Adrenal gland (tissue), 5 donors: ENCODE measurements at regions not wholly inside any gene's neighbourhood (a gene's known extent, or its start where the extent isn't known, plus 50 kb on each side); places are given as distances from the start of the nearest gene placed in this dataset.

Experiments used
- CTCF ChIP-seq, 6 experiments: fragments of 450-650 bp in 4 of 6; fragments of 200-600 bp in 2 of 6; sonication (generic) in 1 of 6; IDR thresholded peaks; 1 replicate in 5 of 6; 2 replicates in 1 of 6; pipeline versions ENCODE4 v1.5.1 to v1.8.0; 2016 to 2021; ENCODE audit warnings: antibody characterized with exemption in 6 of 6, mild to moderate bottlenecking in 2 of 6, moderate library complexity in 1 of 6
- POLR2A ChIP-seq, 2 donors: fragments of 450-650 bp; IDR thresholded peaks; one replicate each; pipeline ENCODE4 v1.6.1; 2017; ENCODE audit warnings: antibody characterized with exemption in 2 of 2, mild to moderate bottlenecking in 2 of 2, moderate library complexity in 1 of 2
- donor health status: DM: no; HTN: no; CAD: no.

- TF ChIP-seq CTCF (IDR thresholded peaks at IDR 0.05) (no peak), POLR2A (IDR thresholded peaks at IDR 0.05) (no peak)
Measured at GRCh38 chr16:9148374-9149015, 57.1 kb downstream of the HAPSTR1 start.
